Fibroblast of upper back skin (primary cell): ENCODE measurements at regions not wholly inside any gene's neighbourhood (a gene's known extent, or its start where the extent isn't known, plus 50 kb on each side); places are given as distances from the start of the nearest gene placed in this dataset.
"Not testable (repeated sequence)": the region's sequence is repeated elsewhere in the genome, so short reads cannot be mapped to it uniquely, and the experiment has no call there.

Experiments
- DNase-seq: peaks from one replicate; pipeline ENCODE4 v3.0.0-alpha.2; 2013

DNA sequence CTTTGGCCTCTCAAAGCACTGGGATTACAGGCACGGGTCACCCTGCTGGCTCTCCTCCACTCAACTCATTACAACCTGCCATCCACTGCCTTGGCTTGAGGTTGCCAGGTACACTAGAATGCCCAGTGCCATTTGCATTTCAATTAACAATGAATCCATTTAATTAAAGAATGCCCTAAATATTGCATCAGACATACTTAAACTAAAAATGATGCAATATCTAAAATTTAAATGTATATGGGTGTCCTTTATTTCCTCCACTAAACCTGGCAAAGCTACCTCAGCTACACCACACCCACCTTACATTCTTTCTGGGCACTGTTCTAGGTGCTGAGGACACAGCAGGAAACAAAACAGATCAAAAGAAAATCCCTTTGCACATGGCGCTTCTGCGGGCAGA is 382.2 kb upstream of the ZFHX3 start:
- no peak for DNase-seq

DNA sequence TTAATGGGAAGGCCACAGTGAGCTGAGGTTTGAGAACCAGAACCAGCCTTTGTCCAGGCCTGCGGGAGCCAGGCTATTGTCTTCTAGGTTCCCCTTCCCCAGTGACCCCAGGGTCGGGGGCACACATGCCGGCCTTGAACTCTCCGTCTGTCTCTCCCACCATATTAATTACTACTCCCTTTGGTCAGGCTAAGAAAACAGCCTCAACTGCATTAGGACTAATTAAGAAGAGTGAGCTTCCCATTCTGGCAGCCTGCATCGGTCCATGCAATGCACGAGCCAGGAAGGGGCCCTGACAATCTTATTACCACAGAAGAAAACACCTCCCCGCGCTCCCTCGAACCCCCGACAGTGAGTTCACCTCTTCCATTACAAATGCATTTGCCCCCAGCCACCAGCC is 380.2 kb upstream of the ZFHX3 start:
- no peak for DNase-seq

DNA sequence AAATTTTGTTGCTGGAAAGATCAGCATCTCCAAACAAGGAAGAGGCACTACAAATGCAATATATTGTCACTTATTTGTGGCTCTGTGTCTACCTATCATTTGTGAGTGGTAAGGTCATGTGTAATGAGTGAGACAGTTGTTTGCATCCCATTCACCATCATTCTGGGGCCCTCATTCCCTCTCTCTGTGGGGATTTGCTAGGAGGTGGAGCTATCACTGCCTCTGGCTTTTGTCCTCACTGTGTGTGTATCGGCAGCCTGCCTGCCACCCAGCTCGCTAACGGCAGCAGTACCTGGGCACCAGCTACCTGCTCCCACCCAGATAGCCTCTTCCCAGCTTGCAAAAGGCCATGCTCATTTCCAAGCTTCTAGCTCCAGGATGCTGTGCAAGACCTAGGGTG is 379.2 kb upstream of the ZFHX3 start:
- no peak for DNase-seq

DNA sequence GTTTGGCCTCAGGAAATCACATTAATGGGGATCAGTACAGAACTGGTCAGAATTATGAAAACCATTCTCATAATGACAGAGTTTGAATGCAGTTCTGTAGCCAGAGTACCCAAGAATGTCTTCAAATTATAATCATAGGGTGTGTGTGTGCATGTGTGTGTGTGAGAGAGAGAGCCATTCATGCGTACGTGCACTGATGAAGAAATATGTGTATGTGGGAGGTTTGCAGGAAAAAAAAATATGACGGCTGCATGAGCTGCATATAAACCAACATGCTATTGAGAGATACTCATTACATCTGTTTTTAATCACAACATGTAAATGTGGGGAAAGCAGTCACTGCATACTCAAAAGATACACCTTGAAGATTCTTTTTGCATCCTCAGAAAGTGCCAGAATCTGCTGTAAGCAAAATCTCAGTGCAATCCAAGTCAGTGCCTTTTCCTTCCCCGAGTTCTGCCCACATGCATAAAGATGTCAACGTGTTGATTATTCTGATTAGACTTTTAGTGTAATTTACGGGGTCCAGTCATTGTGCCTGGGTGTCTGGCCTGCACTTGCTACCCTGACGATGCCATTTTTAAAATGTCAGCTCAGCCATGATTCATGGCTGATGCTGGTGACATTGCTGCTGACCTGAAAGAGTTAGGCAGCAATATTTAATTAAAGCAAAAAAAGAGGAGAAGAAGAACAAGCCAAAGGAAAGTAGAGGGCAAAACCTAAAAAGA is 378.7 kb upstream of the ZFHX3 start:
- DNase-seq = peak; percentile 7

DNA sequence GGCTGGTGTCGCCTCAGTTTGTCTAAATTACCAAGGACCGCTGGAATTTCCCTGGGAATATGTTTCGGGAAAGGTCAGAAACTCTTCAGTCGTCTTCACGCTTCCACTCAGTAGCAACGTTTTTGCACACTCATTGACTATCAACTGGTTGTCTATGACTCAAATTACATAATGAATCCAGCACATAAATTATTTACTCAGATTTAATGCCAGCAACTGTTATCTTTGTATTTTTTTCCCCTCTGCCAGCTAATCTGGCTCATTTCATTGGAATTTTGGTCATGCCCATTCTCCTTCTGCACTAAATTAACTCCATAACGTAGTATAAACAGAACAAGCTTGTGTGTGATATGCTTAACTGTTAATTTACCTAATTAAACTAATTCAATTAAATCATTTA is 372.7 kb upstream of the ZFHX3 start:
- DNase-seq = no peak

DNA sequence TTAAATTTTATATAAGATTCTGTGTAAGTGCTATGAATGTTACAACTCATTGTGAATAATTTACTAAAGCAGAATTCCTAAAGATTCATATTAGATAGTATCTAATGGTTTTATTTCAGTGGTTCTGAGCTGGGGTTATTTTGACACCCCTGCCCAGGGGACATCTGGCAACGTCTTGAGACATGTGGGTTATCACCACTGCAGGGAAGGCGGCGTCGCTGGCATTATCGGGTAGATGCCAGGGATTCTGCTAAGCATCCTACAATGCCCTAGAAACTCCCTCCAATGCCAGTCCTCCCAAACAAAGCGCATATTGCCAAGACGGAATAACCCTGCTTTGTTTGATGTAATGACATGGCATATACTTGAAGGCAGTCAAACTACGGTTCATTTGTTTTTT is 372.3 kb upstream of the ZFHX3 start:
- no peak for DNase-seq

DNA sequence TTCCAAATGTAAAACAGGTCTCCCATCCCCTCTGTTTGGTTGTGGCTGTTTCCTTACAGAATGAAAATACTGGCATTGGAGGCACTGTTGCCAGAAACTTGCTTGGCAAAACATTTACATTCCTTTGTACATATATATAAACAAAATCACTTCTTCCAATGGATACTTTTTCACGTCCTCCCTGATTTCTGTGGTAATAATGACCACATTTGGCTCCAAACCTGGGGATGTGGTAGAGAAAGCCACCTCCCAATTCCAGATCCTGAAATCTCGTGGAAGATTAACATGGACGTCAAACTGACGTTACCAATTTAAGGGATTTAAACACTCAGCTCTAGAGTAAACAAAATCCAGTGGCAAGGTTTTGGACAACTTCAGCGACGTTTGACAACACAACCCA is 370.8 kb upstream of the ZFHX3 start:
- peak; percentile 3 for DNase-seq

DNA sequence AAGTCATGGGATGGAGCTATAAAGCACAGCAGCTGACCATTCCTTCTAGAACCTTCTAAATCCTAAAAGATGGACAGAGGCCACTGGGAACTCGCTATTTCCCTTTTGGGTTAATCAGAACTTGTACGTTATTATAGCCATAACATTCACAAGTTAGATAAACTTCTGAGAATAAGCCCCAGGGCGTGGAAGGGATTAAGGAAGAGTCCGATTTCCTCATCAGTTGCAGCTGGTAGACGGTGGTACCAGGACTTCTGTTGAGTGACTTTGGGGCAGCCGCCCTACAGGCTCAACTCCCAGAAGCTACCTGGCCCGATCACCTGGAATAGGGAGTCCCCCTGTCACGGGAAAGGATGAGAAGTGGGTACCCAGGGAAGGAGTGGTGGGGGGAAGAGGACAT is 370.1 kb upstream of the ZFHX3 start:
- DNase-seq = no peak

DNA sequence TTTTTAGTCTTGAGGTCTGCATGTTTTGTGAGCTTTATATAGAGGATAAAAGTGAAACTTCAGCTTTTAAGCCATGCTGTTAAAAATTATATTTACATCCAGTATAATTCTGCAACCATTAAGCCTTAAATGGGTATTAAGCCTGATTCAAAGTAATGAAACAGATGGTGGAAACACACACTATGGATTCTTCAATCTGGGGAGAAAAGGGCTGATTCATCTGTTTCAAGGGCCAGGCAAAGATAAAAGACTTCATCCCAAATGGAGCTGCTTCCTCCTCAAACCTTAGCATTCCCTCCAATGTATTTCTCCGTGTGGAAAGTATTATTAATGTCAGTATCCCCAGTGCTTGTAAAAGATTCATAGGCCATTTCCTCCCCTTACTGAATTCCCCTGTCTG is 367.4 kb upstream of the ZFHX3 start:
- DNase-seq = no peak

DNA sequence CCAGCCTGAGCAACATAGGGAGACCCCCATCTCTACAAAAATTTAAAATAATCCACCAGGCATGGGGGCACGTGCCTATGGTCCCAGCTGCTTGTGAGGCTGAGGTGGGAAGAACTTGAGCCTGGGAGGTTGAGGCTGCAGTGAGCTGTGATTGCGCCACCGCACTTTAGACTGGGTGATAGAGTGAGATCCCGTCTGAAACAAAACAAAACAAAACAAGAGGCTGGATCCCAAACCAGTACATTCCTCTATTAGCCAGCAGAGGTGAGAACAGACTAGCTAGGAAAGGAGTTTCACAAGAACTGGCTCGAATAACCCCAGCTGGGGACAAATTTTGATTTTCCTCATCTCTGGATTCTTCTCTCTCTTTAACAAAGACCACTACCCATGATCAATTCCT is 366.7 kb upstream of the ZFHX3 start:
- no peak for DNase-seq

DNA sequence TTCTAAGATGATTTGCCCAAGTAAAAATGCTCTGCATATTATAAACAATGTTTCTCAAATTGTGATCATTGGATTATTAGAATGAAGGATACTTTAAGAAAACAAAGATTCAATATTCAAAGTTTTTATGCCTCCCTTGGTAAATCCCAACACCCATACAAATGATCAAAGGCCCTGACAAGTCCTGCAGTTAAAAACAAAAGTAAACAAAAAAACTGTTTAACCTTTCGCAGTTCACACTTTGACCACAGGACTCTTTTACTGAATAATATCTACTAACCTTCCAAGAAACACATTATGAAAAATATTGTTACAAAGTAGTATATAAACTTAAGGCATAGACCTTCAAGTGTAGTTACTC is 365.9 kb upstream of the ZFHX3 start:
- no peak for DNase-seq

DNA sequence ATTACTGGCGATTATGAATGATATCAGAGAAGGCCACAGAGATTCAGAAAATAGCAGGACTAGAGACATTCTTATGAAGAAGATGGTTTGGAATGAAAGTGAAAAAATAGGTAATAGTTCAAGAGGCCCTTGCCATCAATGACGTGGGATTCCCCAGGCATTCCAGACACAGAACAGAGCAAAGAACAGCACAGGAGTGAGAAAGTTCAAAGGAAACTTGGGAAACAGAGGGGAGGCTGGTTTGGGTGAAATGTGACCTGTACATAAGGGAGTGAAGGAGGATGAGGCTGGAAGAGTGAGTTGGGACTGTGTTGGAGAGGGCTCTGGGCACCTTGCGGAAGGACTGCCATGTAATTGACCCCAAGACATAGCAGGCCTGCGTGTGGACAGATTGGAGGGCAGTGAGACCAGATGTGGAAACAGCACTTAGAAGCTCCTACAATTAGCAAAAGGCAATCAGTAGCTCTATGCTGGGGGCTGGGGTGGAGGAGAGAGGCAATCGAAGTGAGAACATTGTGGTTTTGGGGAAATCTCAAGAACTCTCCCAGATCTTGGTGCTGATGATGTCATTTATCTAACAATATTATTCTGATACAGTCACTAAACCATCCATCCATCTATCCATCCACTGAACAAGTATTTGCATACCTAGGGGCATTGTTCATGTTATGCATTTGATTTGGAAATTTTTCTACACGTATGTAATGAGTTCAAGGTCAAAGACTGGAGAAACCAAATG is 365.3 kb upstream of the ZFHX3 start:
- no peak for DNase-seq

DNA sequence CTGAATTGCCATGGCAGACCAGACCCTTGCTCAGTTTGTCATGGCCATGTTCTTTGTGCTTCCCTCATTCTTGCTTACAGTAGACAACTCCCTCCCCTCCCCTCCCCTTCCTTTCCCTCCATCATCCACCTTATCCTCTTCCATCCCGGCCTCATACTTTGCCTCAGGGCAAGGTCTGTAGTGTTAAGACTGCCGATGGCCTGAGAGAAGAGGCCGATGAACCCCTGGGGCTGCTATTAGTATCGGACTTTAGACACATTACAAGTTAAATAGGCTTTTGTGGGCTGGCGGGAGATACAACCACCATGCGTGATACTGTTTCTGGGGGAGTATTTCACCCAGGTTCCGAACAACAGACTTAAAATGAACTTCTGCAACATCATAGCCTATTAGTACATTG is 364.5 kb upstream of the ZFHX3 start:
- DNase-seq = no peak

DNA sequence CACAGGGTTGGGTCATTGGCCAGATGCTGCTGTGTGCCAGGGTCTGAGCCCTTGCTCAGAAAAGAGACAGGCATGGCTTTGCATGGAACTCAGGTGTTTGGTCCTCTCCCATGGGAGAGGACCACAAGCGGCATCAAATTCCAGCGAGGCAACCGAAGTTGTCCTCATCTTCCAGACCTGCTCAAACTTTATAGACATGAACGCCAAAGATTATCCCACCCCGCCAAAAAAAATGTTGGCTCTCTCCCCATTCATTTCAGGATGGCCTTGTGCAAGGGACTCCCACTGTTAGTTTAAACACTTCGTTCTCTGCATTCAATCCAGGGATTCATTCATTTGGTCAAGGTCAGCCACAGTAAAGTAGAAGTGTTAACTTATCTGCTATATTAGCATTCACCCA is 360.8 kb upstream of the ZFHX3 start:
- no peak for DNase-seq

DNA sequence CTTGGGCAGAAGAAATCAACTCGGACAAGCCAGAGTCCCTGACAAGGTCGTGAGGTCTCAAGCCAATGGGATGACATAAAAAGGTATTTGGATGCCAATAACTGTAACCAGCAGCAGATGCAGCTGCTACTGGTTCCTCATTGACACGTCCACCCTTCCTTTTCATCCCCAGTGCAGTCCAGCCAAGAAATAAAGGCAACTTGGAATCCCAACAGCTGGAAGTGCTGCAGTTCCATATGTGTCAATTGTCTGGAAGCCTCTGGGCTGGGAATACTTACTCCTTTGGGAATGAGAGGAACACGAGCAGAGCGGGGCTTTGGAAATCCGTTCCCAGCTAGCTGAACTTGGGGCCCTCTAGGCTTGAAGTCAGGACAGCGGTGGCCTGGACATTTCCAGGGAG is 360.4 kb upstream of the ZFHX3 start:
- DNase-seq = no peak

DNA sequence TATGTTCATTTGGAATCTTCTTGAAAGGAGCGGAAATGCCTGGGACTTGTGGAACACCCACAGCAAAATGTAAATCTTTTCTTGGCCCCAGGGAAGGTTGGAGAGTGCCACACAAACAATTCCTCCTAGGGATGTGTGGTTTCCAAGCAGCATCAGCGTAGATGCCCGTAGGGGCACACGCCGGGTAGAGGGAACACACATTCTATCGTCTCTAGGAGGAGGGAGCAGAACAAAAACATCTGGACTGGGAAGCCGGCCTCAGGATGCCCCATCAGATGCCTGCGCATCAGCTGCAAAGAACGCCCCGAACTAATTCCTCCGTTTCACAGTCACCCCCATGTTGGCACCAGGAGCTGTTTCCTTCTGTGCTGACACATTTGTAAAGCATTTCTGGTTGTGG is 357.9 kb upstream of the ZFHX3 start:
- peak; percentile 25 for DNase-seq

DNA sequence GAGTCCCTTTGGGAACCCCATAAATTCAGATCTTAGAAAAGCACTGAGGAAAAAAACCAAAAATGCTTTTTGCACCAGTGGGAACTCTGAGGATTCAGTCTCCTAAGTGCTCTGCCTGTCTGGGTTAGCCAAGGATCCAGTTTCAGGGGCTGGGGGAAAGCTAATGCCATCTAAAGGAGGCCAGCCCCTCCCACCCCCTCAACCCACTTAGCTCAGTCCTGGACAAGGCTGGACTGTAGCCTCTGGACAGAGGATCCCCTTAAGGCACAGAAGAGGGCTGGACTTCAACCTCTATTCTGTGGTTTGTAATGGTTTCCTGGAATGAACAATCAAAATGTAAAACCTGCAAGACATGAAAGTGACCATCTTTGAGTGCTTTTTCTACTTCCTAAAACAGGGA is 356.1 kb upstream of the ZFHX3 start:
- no peak for DNase-seq

DNA sequence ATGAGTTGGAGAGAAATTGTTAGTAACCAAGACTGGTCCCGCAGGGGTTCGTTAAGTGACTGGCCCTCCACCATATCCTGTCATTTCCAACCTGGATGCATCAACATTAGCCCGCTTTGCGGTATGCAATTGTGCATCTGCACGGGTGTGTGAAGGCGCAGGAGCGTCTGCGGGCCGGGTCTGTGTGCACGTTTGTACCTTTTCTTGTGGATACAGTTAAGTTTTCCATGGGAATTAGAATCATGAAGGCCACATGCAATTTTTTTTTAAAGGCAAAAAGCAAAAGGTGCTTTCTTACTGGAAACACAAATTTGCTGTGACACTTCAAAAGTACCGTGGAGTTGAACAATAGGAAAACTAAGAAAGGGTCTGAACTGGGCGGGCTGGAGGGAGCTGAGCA is 355.4 kb upstream of the ZFHX3 start:
- no peak for DNase-seq

DNA sequence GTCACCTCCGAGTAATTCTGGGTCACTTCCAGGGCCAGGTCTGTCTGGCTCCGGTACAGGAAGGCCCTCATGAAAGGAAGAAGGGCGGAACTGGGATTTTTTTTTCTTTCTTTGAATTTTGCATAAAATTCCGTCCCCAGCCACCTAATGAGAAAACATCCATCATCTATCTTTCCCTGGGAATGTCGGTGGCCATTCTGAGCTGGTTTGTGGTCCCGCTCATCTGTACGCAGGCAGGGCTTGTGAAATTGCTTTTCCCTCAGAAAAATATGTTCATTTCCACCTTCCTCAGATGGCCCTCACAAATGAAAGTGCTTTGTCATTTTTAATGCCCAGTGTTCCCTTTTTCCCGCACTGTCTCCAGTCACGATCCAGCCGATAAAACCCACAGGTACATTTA is 353.0 kb upstream of the ZFHX3 start:
- no peak for DNase-seq

DNA sequence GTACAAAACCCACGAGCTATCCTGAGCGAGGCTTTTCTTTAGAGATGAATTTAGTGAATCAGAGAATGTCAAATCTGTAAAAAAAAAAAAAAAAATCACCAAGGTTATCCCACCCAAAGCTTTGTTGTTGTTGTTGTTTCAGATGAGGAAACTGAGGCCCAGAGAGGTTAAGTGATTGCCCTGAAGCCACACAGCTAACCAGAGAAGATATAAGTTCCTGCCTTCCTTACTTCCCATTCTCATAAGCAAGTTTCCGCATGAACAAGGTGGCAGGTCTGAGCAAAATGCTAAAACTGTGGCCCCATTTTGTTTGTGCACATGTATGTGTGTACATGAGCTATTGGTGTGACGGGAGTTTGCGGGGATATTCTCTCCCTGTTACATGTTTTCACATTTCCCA is 352.1 kb upstream of the ZFHX3 start:
- no peak for DNase-seq

DNA sequence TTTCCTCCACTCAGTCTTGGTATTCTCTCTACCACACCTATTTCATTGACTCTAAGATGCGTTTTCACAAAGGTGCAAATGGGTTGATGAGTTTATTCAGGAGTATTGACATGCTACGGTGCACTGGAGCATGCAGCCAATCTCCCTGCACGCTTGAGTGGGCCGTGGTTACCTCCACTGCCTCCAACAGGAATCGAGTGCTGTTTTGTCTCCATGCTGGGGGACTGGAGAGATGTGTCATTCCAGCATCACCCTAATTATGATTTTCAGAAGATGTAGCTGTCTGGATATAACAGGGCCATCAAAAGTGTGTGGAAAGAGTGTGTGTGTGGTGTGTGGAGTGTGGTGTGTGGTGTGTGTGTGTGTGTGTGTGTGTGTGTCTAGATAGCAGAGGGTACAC is 351.6 kb upstream of the ZFHX3 start:
- DNase-seq = no peak

DNA sequence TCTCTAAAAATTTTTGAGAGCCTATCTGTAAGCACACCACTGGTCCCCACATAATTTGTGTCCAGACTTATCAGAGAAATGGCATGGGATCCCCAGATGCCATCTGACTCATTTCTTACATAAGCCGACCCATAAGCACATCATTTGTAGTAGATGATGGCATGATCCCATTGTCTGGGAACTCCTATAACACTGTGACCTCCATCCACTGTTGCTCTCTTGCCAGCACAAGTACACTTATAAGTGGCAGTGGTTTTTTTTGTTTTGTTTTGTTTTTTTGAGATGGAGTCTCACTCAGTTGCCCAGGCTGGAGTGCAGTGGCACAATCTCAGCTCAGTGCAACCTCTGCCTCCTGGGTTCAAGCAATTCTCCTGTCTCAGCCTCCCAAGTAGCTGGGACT is 350.7 kb upstream of the ZFHX3 start:
- DNase-seq = not testable (repeated sequence)

DNA sequence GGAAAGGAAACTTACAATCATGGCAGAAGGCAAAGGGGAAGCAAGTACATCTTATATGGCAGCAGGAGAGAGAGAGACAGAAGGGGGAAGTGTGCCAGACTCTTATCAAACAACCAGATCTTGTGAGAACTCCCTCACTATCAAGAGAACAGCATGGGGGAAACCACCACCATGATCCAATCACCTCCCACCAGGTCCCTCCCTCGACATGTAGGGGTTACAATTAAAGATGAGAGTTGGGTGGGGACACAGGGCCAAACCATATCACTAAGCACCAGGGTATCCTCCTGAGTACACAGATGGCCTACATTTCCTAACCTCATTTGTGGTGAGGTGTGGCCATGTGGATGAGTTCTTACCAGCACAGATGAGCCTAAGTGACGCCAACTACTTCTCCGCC is 348.6 kb upstream of the ZFHX3 start:
- DNase-seq = no peak

DNA sequence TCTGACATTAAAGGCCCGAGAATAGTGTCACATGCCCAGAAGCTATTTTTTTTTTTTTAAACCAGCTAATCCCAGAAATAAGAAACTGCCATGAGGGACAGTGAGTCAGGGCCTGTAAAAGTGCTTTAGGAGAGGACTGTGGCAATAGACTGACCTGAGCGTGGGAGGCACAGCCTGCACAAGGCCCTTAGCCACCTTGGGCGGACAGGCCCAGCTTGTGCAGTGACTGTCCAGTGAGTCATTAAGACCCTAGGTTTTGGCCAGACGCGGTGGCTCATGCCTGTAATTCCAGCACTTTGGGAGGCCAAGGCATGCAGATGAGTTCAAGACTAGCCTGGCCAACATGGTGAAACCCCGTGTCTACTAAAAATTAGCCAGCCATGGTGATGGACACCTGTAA is 343.0 kb upstream of the ZFHX3 start:
- peak; percentile 32 for DNase-seq

DNA sequence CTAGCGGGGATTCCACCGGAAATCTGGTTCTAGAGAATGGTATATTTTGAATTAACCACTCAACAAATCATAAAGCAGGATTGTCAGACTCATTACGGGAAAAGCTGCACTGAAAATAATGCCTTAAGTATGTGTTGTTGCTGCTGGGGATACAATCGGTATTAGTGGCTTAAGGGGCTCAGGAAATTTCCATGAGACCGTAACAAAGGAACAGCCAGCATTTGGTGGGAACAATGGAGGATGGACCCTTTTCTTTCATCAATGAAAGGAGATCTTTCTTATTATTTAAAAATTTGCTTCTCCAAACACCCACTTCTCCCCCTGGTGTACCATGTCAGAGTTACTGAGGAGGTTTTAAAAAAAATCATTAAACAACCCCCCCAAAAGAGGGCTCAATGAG is 342.6 kb upstream of the ZFHX3 start:
- no peak for DNase-seq
